ENCODE measurements at regions not wholly inside any gene's neighbourhood (a gene's known extent, or its start where the extent isn't known, plus 50 kb on each side); places are given as distances from the start of the nearest gene placed in this dataset.
"Not testable (repeated sequence)": the region's sequence is repeated elsewhere in the genome, so short reads cannot be mapped to it uniquely, and the experiment has no call there.

DNA sequence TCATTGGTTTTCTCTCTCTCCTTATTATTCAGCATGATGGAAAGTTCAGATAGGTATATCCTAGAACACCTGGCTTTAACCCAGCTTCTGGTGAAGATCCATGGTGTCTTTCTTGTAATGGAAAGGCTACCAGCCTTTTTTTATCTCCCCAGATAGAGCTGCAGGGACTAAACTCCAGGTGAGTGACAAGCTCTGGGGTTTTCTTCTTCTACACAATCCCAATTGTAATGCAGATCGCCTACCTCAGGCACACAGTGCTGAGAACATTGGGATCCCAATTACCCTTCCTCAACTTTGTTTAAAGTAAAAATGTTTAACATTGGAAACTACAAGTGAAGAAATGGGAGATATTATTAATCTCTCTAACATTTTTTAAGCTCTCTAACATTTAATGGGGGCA is 1851.7 kb downstream of the PCDH9 start:
- Histone ChIP-seq H3K9me3 (ENCODE audit: insufficient read depth, low read length) (no peaks in the 10 kb centered on the region; the same call in 1 of the 2 replicates), H3K4me3 (ENCODE audit: insufficient read length, low read depth) (no peak overlapping the region), H3K9ac (ENCODE audit: insufficient read length, low read depth) (no peak overlapping the region), H3K36me3 (ENCODE audit: insufficient read depth, insufficient read length, low read length) (no peaks in the 10 kb centered on the region), H3K4me1 (ENCODE audit: insufficient read depth, insufficient read length) (no peaks in the 10 kb centered on the region), H3K27me3 (ENCODE audit: insufficient read depth, insufficient read length) (no peaks in the 10 kb centered on the region)
- DNase-seq (ENCODE audit: low read depth, low spot score), result peak; percentile 3
- TF ChIP-seq SUZ12 (IDR thresholded peaks at IDR 0.05; ENCODE audit: extremely low read depth, insufficient read depth, insufficient read length), result no peak
- TF ChIP-seq YY1 (IDR thresholded peaks at IDR 0.05; ENCODE audit: insufficient read depth, insufficient read length), result no peak
- TF ChIP-seq ZNF274 (IDR thresholded peaks at IDR 0.05; ENCODE audit: low read depth, low read length), result no peak

DNA sequence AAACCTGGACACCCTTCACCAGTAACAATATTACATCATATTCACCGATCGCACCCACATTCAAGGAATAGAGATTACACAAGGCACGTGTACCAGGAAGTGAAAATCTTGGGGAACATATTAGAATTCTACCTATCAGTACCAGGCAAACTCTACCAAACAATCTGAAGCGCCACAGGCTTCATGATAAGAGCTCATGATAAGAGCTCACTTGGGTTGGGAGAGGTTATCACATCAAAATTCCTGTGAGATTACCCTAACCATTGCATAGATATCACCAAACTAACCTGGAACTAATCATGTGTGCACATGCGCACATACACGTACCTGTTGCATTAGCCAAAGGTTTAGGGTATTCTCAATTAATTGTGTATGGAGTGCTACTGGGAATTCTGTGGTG is 1861.3 kb downstream of the PCDH9 start:
- Histone ChIP-seq H3K4me3 (ENCODE audit: insufficient read length, low read depth) (no peak overlapping the region), H3K27me3 (ENCODE audit: insufficient read depth, insufficient read length) (no peaks in the 10 kb centered on the region), H3K9me3 (ENCODE audit: insufficient read depth, low read length) (no peaks in the 10 kb centered on the region), H3K4me1 (ENCODE audit: insufficient read depth, insufficient read length) (no peaks in the 10 kb centered on the region), H3K36me3 (ENCODE audit: insufficient read depth, insufficient read length, low read length) (no peaks in the 10 kb centered on the region), H3K9ac (ENCODE audit: insufficient read length, low read depth) (no peak overlapping the region)
- TF ChIP-seq YY1 (IDR thresholded peaks at IDR 0.05; ENCODE audit: insufficient read depth, insufficient read length), result no peak
- TF ChIP-seq SUZ12 (IDR thresholded peaks at IDR 0.05; ENCODE audit: extremely low read depth, insufficient read depth, insufficient read length), result no peak
- TF ChIP-seq ZNF274 (IDR thresholded peaks at IDR 0.05; ENCODE audit: low read depth, low read length), result no peak
- DNase-seq (ENCODE audit: low read depth, low spot score), result no peak

- Histone ChIP-seq H3K27me3 (ENCODE audit: insufficient read depth, insufficient read length) (no peaks in the 10 kb centered on the region), H3K9me3 (ENCODE audit: insufficient read depth, low read length) (no peaks in the 10 kb centered on the region), H3K4me1 (ENCODE audit: insufficient read depth, insufficient read length) (no peaks in the 10 kb centered on the region), H3K4me3 (ENCODE audit: insufficient read length, low read depth) (no peak overlapping the region), H3K9ac (ENCODE audit: insufficient read length, low read depth) (no peak overlapping the region), H3K36me3 (ENCODE audit: insufficient read depth, insufficient read length, low read length) (no peaks in the 10 kb centered on the region)
- no peak for TF ChIP-seq YY1 (IDR thresholded peaks at IDR 0.05; ENCODE audit: insufficient read depth, insufficient read length)
- no peak for TF ChIP-seq ZNF274 (IDR thresholded peaks at IDR 0.05; ENCODE audit: low read depth, low read length)
- no peak for TF ChIP-seq SUZ12 (IDR thresholded peaks at IDR 0.05; ENCODE audit: extremely low read depth, insufficient read depth, insufficient read length)
- no peak for DNase-seq (ENCODE audit: low read depth, low spot score)
These were observed 1876.2 kb downstream of the PCDH9 start for GRCh38 chr13:65353951-65354350.

- not testable (repeated sequence) for H3K36me3 ChIP-seq (ENCODE audit: insufficient read depth, insufficient read length, low read length); H3K27me3 ChIP-seq (ENCODE audit: insufficient read depth, insufficient read length); DNase-seq (ENCODE audit: low read depth, low spot score); H3K9me3 ChIP-seq (ENCODE audit: insufficient read depth, low read length); H3K4me3 ChIP-seq (ENCODE audit: insufficient read length, low read depth); H3K9ac ChIP-seq (ENCODE audit: insufficient read length, low read depth); H3K4me1 ChIP-seq (ENCODE audit: insufficient read depth, insufficient read length)
These were observed 1877.0 kb downstream of the PCDH9 start for GRCh38 chr13:65353150-65353549.

- Histone ChIP-seq H3K4me1 (ENCODE audit: insufficient read depth, insufficient read length) (no peaks in the 10 kb centered on the region), H3K36me3 (ENCODE audit: insufficient read depth, insufficient read length, low read length) (no peaks in the 10 kb centered on the region), H3K9me3 (ENCODE audit: insufficient read depth, low read length) (no peaks in the 10 kb centered on the region), H3K4me3 (ENCODE audit: insufficient read length, low read depth) (no peak overlapping the region), H3K9ac (ENCODE audit: insufficient read length, low read depth) (no peak overlapping the region), H3K27me3 (ENCODE audit: insufficient read depth, insufficient read length) (no peaks in the 10 kb centered on the region)
- TF ChIP-seq YY1 (IDR thresholded peaks at IDR 0.05; ENCODE audit: insufficient read depth, insufficient read length), result no peak
- no peak for TF ChIP-seq SUZ12 (IDR thresholded peaks at IDR 0.05; ENCODE audit: extremely low read depth, insufficient read depth, insufficient read length)
- no peak for TF ChIP-seq ZNF274 (IDR thresholded peaks at IDR 0.05; ENCODE audit: low read depth, low read length)
- no peak for DNase-seq (ENCODE audit: low read depth, low spot score)
These were observed 1882.6 kb downstream of the PCDH9 start for GRCh38 chr13:65347420-65348030.

DNA sequence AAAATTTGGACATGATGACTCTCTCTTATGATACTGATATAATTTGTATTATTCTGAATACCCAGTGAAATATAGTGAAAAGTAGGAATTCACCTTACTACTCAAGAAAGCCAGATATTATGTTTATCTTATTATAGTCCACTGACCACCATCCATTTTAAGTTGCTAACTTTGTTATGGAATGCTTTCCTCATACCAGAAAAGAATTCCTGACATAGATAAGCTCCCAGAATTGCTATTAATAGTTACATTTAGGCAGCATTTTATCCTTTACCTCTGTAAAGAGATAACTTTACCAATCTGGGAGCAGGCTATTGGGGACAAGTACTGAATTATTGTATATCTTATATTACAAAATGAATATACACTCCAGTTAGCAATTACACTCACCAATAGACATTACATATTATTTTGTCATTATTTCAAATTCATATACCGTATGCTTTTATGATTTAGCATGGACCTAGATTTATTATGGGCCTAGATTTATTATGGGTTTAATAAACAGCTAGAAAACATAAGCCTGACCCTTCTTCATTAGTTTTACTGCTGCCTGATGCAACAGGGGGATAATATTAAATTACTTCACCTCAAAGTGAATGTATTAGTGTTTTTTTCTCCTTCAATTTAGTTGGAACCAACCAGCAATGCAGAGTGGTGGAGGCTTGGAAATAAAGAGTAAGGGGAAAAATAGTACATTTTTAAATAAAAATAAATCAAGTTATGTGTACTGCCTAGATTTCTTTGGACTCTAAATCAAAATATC is 1886.1 kb downstream of the PCDH9 start:
- TF ChIP-seq SUZ12 (IDR thresholded peaks at IDR 0.05; ENCODE audit: extremely low read depth, insufficient read depth, insufficient read length), result no peak
- no peak for TF ChIP-seq ZNF274 (IDR thresholded peaks at IDR 0.05; ENCODE audit: low read depth, low read length)
- TF ChIP-seq YY1 (IDR thresholded peaks at IDR 0.05; ENCODE audit: insufficient read depth, insufficient read length), result no peak
- no peak for DNase-seq (ENCODE audit: low read depth, low spot score)
- Histone ChIP-seq H3K36me3 (ENCODE audit: insufficient read depth, insufficient read length, low read length) (no peaks in the 10 kb centered on the region), H3K9ac (ENCODE audit: insufficient read length, low read depth) (no peak overlapping the region), H3K9me3 (ENCODE audit: insufficient read depth, low read length) (no peaks in the 10 kb centered on the region), H3K27me3 (ENCODE audit: insufficient read depth, insufficient read length) (no peaks in the 10 kb centered on the region), H3K4me3 (ENCODE audit: insufficient read length, low read depth) (no peak overlapping the region), H3K4me1 (ENCODE audit: insufficient read depth, insufficient read length) (no peaks in the 10 kb centered on the region)

- Histone ChIP-seq H3K4me3 (ENCODE audit: insufficient read length, low read depth) (no peak overlapping the region), H3K9me3 (ENCODE audit: insufficient read depth, low read length) (no peaks in the 10 kb centered on the region), H3K36me3 (ENCODE audit: insufficient read depth, insufficient read length, low read length) (no peaks in the 10 kb centered on the region), H3K27me3 (ENCODE audit: insufficient read depth, insufficient read length) (no peaks in the 10 kb centered on the region), H3K4me1 (ENCODE audit: insufficient read depth, insufficient read length) (no peaks in the 10 kb centered on the region), H3K9ac (ENCODE audit: insufficient read length, low read depth) (no peak overlapping the region)
- TF ChIP-seq SUZ12 (IDR thresholded peaks at IDR 0.05; ENCODE audit: extremely low read depth, insufficient read depth, insufficient read length), result no peak
- TF ChIP-seq YY1 (IDR thresholded peaks at IDR 0.05; ENCODE audit: insufficient read depth, insufficient read length), result no peak
- TF ChIP-seq ZNF274 (IDR thresholded peaks at IDR 0.05; ENCODE audit: low read depth, low read length), result no peak
- DNase-seq (ENCODE audit: low read depth, low spot score), result no peak
These were observed 1887.4 kb downstream of the PCDH9 start for GRCh38 chr13:65342541-65343337.
